HCT116 (cell line): ENCODE measurements at regions not wholly inside any gene's neighbourhood (a gene's known extent, or its start where the extent isn't known, plus 50 kb on each side); places are given as distances from the start of the nearest gene placed in this dataset.

Experiments used
- ATAC-seq: fragments of 200-7000 bp; cut with Tn5 transposase; 2 replicates; pipeline ENCODE4 v1.9.1; 2020; ENCODE audit warnings: mild to moderate bottlenecking, moderate library complexity
- BruUV-seq: library from RNA; stranded (reverse); fragments of 400-500 nt; replicated peaks from 2 replicates; lab custom pipeline; 2021; lab: Mats Ljungman, UMichigan
- CTCF ChIA-PET: fragments of 300-600 bp; sonication (Branson Sonifier 250); formaldehyde crosslinking; loops from one replicate; lab custom pipeline; 2021; ENCODE audit warnings: antibody characterized with exemption; lab: Charles Lee
- POLR2A ChIA-PET: fragments of 300-600, 350-600 bp; sonication (Branson Sonifier 250); formaldehyde crosslinking; loops from one replicate; lab custom pipeline; 2021; ENCODE audit warnings: antibody characterized with exemption; lab: Charles Lee
- RAD21 ChIA-PET, 2 experiments: fragments of 300-600 bp; sonication (Branson Sonifier 250); formaldehyde crosslinking; loops; one replicate each; lab custom pipeline; 2023; ENCODE audit warnings: low total read pairs in 2 of 2; ENCODE audit not compliant: uncharacterized antibody in 2 of 2, unreplicated experiment in 2 of 2, low non-redundant PET in 1 of 2; lab: Charles Lee
- DNase-seq: peaks from one replicate; pipeline ENCODE4 v3.0.0-alpha.2; 2010; ENCODE audit warnings: low read depth, low spot score
- H2AFZ ChIP-seq: fragments of 200-600 bp; shearing (Covaris generic), sonication (generic); 2 replicates; pipeline ENCODE4 v1.6.1; 2017; ENCODE audit warnings: low read depth, mixed run types, mixed read lengths, antibody characterized with exemption, low read length; ENCODE audit not compliant: poor library complexity, severe bottlenecking
- H3K27ac ChIP-seq: 2 replicates; pipeline ENCODE4 v1.5.1; 2012; ENCODE audit warnings: low read depth, low read length
- H3K27me3 ChIP-seq: fragments of 200-600 bp; sonication (generic); 2 replicates; pipeline ENCODE4 v1.6.1; 2016; ENCODE audit warnings: mixed run types, low read length, mixed read lengths; ENCODE audit not compliant: insufficient read depth
- H3K36me3 ChIP-seq, 2 experiments: fragments of 200-500 bp in 1 of 2; fragments of 200-600 bp in 1 of 2; sonication (Bioruptor generic) in 1 of 2; sonication (generic) in 1 of 2; 2 replicates each; pipeline versions ENCODE4 v1.5.1 to v1.6.1; 2014 to 2016; ENCODE audit warnings: low read length in 2 of 2, inconsistent platforms in 1 of 2, mixed read lengths in 1 of 2, mixed run types in 1 of 2; ENCODE audit not compliant: insufficient read depth in 2 of 2, control insufficient read depth in 1 of 2
- H3K4me1 ChIP-seq, 2 experiments: fragments of 200-600 bp in 1 of 2; sonication (generic) in 1 of 2; 2 replicates each; pipeline versions ENCODE4 v1.5.1 to v1.6.1; 2012 to 2017; ENCODE audit warnings: low read length in 2 of 2, inconsistent platforms in 1 of 2, mild to moderate bottlenecking in 1 of 2, mixed read lengths in 1 of 2, mixed run types in 1 of 2, moderate library complexity in 1 of 2; ENCODE audit not compliant: insufficient read depth in 2 of 2, control insufficient read depth in 1 of 2
- H3K4me2 ChIP-seq: fragments of 200-600 bp; sonication (generic); 2 replicates; pipeline ENCODE4 v1.6.1; 2017; ENCODE audit warnings: mixed run types, low read length, mixed read lengths
- H3K4me3 ChIP-seq, 2 experiments: fragments of 200-600 bp in 1 of 2; sonication (generic) in 1 of 2; replicated peaks in 1 of 2; 2 replicates each; pipeline ENCODE4 v1.5.1; 2011 to 2016; ENCODE audit warnings: low read length in 2 of 2, control low read depth in 1 of 2, low read depth in 1 of 2, mild to moderate bottlenecking in 1 of 2, mixed read lengths in 1 of 2, mixed run types in 1 of 2
- H3K79me2 ChIP-seq: fragments of 200-600 bp; sonication (generic); 2 replicates; pipeline ENCODE4 v1.6.1; 2017; ENCODE audit warnings: mild to moderate bottlenecking, mixed run types, low read length, moderate library complexity, mixed read lengths; ENCODE audit not compliant: insufficient read depth
- H3K9ac ChIP-seq: fragments of 200-600 bp; sonication (generic); 2 replicates; pipeline ENCODE4 v1.6.1; 2016; ENCODE audit warnings: low read length, mixed read lengths
- H3K9me2 ChIP-seq: fragments of 200-600 bp; sonication (generic), shearing (Covaris generic); 2 replicates; pipeline ENCODE4 v1.6.1; 2017; ENCODE audit warnings: mixed run types, mild to moderate bottlenecking, moderate library complexity; ENCODE audit not compliant: insufficient read depth
- H3K9me3 ChIP-seq, 2 experiments: fragments of 200-500 bp in 1 of 2; fragments of 200-600 bp in 1 of 2; sonication (Bioruptor generic) in 1 of 2; sonication (generic) in 1 of 2; 2 replicates each; pipeline ENCODE4 v1.6.1; 2014 to 2017; ENCODE audit warnings: low read length in 2 of 2, mixed read lengths in 2 of 2, inconsistent platforms in 1 of 2, low read depth in 1 of 2, mild to moderate bottlenecking in 1 of 2, mixed run types in 1 of 2, moderate library complexity in 1 of 2; ENCODE audit not compliant: control insufficient read depth in 1 of 2, insufficient read depth in 1 of 2
- H4K20me1 ChIP-seq: fragments of 200-600 bp; sonication (generic), shearing (Covaris generic); 2 replicates; pipeline ENCODE4 v1.6.1; 2017; ENCODE audit warnings: mixed run types, mild to moderate bottlenecking, moderate library complexity; ENCODE audit not compliant: insufficient read depth
- CBX3 ChIP-seq: IDR thresholded peaks from 2 replicates; pipeline ENCODE4 v1.6.1; 2012; ENCODE audit warnings: low read depth
- CEBPB ChIP-seq: IDR thresholded peaks from 2 replicates; pipeline ENCODE4 v1.6.1; 2012; ENCODE audit warnings: low read depth
- CTCF ChIP-seq, 3 experiments: fragments of 200-600 bp in 1 of 3; sonication (generic) in 1 of 3; IDR thresholded peaks in 2 of 3; conservative IDR thresholded peaks in 1 of 3; 2 replicates each; pipeline ENCODE4 v1.5.1; 2012 to 2017; ENCODE audit warnings: low read depth in 2 of 3, low read length in 2 of 3, antibody characterized with exemption in 1 of 3, borderline replicate concordance in 1 of 3, control low read depth in 1 of 3, mild to moderate bottlenecking in 1 of 3, mixed read lengths in 1 of 3, mixed run types in 1 of 3, moderate library complexity in 1 of 3; ENCODE audit not compliant: insufficient read depth in 1 of 3
- EZH2phosphoT487 ChIP-seq: fragments of 200-600 bp; IDR thresholded peaks from 2 replicates; pipeline ENCODE4 v1.6.1; 2018; ENCODE audit warnings: antibody characterized with exemption, borderline replicate concordance
- SIN3A ChIP-seq: IDR thresholded peaks from 2 replicates; pipeline ENCODE4 v1.6.1; 2012; ENCODE audit warnings: low read depth
- YY1 ChIP-seq: IDR thresholded peaks from 2 replicates; pipeline ENCODE4 v1.6.1; 2011; ENCODE audit warnings: low read length, low read depth, moderate library complexity, mild to moderate bottlenecking; ENCODE audit not compliant: insufficient replicate concordance; ENCODE audit errors: extremely low read depth
- intact Hi-C: fragments of 100-400 bp; cut with micrococcal nuclease; formaldehyde crosslinking; loops from 2 replicates; pipeline ENCODE4 v1.10.0; 2022
- TF ChIP-seq, protein P1 (sequence below): IDR thresholded peaks from 2 replicates; pipeline ENCODE4 v1.6.1; 2012
- TF ChIP-seq, protein P2 (sequence below): IDR thresholded peaks from 2 replicates; pipeline ENCODE4 v1.6.1; 2012; ENCODE audit warnings: low read depth

- H3K27me3 ChIP-seq, result no peaks in the 10 kb centered on the region
- H3K9me2 ChIP-seq, result no peaks in the 10 kb centered on the region
- H3K79me2 ChIP-seq, result no peaks in the 10 kb centered on the region
- H3K9ac ChIP-seq, result no peak overlapping the region
- ChIA-PET POLR2A (no interaction called here), RAD21 (no interaction called here), CTCF (no interaction called here)
- no TSS peak for BruUV-seq
- no peak overlapping the region for H3K4me3 ChIP-seq
- intact Hi-C loops, result no loop called here
- H3K36me3 ChIP-seq, result no peaks in the 10 kb centered on the region
- H4K20me1 ChIP-seq, result no peaks in the 10 kb centered on the region
- no peak for TF ChIP-seq CTCF (IDR thresholded peaks at IDR 0.05 in 2 of 3, conservative IDR thresholded peaks at IDR 0.05 in 1 of 3; ENCODE audit: borderline replicate concordance in 1 of 3, insufficient read depth in 1 of 3, low read depth in 2 of 3, low read length in 2 of 3)
- TF ChIP-seq, protein P1, sequence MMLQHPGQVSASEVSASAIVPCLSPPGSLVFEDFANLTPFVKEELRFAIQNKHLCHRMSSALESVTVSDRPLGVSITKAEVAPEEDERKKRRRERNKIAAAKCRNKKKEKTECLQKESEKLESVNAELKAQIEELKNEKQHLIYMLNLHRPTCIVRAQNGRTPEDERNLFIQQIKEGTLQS, result no peak
- TF ChIP-seq YY1, result no peak
- no peak for TF ChIP-seq SIN3A
- TF ChIP-seq EZH2phosphoT487, result no peak
- no peak for TF ChIP-seq CEBPB
- no peak overlapping the region for H2AFZ ChIP-seq
- no peak overlapping the region for H3K27ac ChIP-seq
- ATAC-seq (no peak), DNase-seq (no peak)
- no peaks in the 10 kb centered on the region for H3K9me3 ChIP-seq
- no peaks in the 10 kb centered on the region for H3K4me1 ChIP-seq
- H3K4me2 ChIP-seq, result no peak overlapping the region
Measured at GRCh38 chr7:115106316-115106715, 184.4 kb downstream of the MDFIC start.

DNA sequence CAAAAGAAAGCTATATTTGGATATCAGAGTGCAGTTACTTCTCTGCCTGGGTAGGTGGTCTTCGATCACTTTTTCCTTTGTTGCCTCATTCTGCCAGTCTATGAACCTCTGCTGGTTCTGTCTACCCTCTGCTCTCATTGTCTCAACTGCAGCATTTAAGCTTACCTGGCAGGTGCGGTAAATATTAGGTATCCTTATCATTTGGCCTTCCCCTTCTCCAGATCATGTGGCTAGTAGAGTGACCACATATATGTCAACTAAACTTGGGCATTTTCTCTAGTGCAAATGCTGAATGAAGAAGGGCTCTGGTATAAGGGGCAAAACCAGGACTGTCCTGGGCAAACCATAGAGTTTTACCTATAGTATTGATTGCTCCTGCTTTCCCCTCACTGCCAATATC lies 180.8 kb downstream of the MDFIC start:
- no peaks in the 10 kb centered on the region for H3K79me2 ChIP-seq
- ATAC-seq (no peak), DNase-seq (no peak)
- BruUV-seq, result no TSS peak
- H3K27ac ChIP-seq, result no peak overlapping the region
- H3K9me3 ChIP-seq, result no peaks in the 10 kb centered on the region
- no peak overlapping the region for H2AFZ ChIP-seq
- no peaks in the 10 kb centered on the region for H4K20me1 ChIP-seq
- no peak overlapping the region for H3K9ac ChIP-seq
- RAD21 ChIA-PET, result no interaction called here
- H3K4me1 ChIP-seq, result peaks cover 5 to 7% of the 10 kb centered on the region in 2 experiments; a peak in 3 of 4 replicates
- no peaks in the 10 kb centered on the region for H3K36me3 ChIP-seq
- no peak overlapping the region for H3K4me3 ChIP-seq
- intact Hi-C loops, result no loop called here
- TF ChIP-seq CTCF (IDR thresholded peaks at IDR 0.05 in 2 of 3, conservative IDR thresholded peaks at IDR 0.05 in 1 of 3; ENCODE audit: borderline replicate concordance in 1 of 3, insufficient read depth in 1 of 3, low read depth in 2 of 3, low read length in 2 of 3), result no peak
- TF ChIP-seq, protein P2, sequence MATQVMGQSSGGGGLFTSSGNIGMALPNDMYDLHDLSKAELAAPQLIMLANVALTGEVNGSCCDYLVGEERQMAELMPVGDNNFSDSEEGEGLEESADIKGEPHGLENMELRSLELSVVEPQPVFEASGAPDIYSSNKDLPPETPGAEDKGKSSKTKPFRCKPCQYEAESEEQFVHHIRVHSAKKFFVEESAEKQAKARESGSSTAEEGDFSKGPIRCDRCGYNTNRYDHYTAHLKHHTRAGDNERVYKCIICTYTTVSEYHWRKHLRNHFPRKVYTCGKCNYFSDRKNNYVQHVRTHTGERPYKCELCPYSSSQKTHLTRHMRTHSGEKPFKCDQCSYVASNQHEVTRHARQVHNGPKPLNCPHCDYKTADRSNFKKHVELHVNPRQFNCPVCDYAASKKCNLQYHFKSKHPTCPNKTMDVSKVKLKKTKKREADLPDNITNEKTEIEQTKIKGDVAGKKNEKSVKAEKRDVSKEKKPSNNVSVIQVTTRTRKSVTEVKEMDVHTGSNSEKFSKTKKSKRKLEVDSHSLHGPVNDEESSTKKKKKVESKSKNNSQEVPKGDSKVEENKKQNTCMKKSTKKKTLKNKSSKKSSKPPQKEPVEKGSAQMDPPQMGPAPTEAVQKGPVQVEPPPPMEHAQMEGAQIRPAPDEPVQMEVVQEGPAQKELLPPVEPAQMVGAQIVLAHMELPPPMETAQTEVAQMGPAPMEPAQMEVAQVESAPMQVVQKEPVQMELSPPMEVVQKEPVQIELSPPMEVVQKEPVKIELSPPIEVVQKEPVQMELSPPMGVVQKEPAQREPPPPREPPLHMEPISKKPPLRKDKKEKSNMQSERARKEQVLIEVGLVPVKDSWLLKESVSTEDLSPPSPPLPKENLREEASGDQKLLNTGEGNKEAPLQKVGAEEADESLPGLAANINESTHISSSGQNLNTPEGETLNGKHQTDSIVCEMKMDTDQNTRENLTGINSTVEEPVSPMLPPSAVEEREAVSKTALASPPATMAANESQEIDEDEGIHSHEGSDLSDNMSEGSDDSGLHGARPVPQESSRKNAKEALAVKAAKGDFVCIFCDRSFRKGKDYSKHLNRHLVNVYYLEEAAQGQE, result no peak
- TF ChIP-seq CBX3, result no peak
- H3K9me2 ChIP-seq, result no peaks in the 10 kb centered on the region
- POLR2A ChIA-PET, result no interaction called here
- H3K27me3 ChIP-seq, result no peaks in the 10 kb centered on the region
- no peak overlapping the region for H3K4me2 ChIP-seq
- CTCF ChIA-PET, result no interaction called here
